AG09319 (cell line): ENCODE measurements at regions not wholly inside any gene's neighbourhood (a gene's known extent, or its start where the extent isn't known, plus 50 kb on each side); places are given as distances from the start of the nearest gene placed in this dataset.

ENCODE experiments used
- DNase-seq: peaks from one replicate; pipeline ENCODE4 v3.0.0-alpha.2; 2010; ENCODE audit warnings: low read depth; ENCODE audit errors: extremely low read depth
- CTCF ChIP-seq: IDR thresholded peaks from 2 replicates; pipeline ENCODE4 v1.5.1; 2011; ENCODE audit warnings: low read depth, mild to moderate bottlenecking, inconsistent platforms, low read length, moderate library complexity

GRCh38 chr18:56270671-56271250, 367.6 kb downstream of the TXNL1 start:
- TF ChIP-seq CTCF = no peak

GRCh38 chr18:56269958-56270357, 368.4 kb downstream of the TXNL1 start:
- no peak for TF ChIP-seq CTCF
- no peak for DNase-seq

More at GRCh38 chr18:56270671-56271250, 367.6 kb downstream of the TXNL1 start:
- DNase-seq = no peak

GRCh38 chr18:56268952-56269351, 369.4 kb downstream of the TXNL1 start:
- no peak for DNase-seq
- no peak for TF ChIP-seq CTCF

GRCh38 chr18:56267334-56267733, 371.1 kb downstream of the TXNL1 start:
- no peak for DNase-seq
- no peak for TF ChIP-seq CTCF

GRCh38 chr18:56258178-56258577, 380.2 kb downstream of the TXNL1 start:
- TF ChIP-seq CTCF = no peak
- no peak for DNase-seq

GRCh38 chr18:56257205-56257604, 381.2 kb downstream of the TXNL1 start:
- no peak for DNase-seq
- TF ChIP-seq CTCF = no peak

GRCh38 chr18:56256659-56257058, 381.7 kb downstream of the TXNL1 start:
- TF ChIP-seq CTCF = no peak
- DNase-seq = no peak
